Activated CD8-positive, alpha-beta memory T cell treated with anti-CD3 and anti-CD28 coated beads for 4 hours (primary cell): ENCODE measurements at regions not wholly inside any gene's neighbourhood (a gene's known extent, or its start where the extent isn't known, plus 50 kb on each side); places are given as distances from the start of the nearest gene placed in this dataset.
"Not testable (repeated sequence)": the region's sequence is repeated elsewhere in the genome, so short reads cannot be mapped to it uniquely, and the experiment has no call there.

Experiments
- DNase-seq, 2 donors: peaks; one replicate each; pipeline ENCODE4 v3.0.0-alpha.2; 2020; ENCODE audit warnings: low read depth in 2 of 2

- no peak for DNase-seq
These were observed 74.6 kb downstream of the TMEM121 start for GRCh38 chr14:105600939-105601359.

- DNase-seq = no peak
These were observed 75.2 kb downstream of the TMEM121 start for GRCh38 chr14:105601360-105602242.

GRCh38 chr14:105602243-105602750, 75.9 kb downstream of the TMEM121 start:
- DNase-seq = no peak

- no peak for DNase-seq
These were observed 76.7 kb downstream of the TMEM121 start for GRCh38 chr14:105602799-105603793.

- not testable (repeated sequence) for DNase-seq
These were observed 78.4 kb downstream of the TMEM121 start for GRCh38 chr14:105604531-105605463.

- no peak for DNase-seq
These were observed 79.3 kb downstream of the TMEM121 start for GRCh38 chr14:105605464-105606304.

- not testable (repeated sequence) for DNase-seq
These were observed 80.1 kb downstream of the TMEM121 start for GRCh38 chr14:105606305-105606975.

- not testable (repeated sequence) for DNase-seq
These were observed 80.6 kb downstream of the TMEM121 start for GRCh38 chr14:105607025-105607424.

- not testable (repeated sequence) for DNase-seq
These were observed 88.6 kb downstream of the TMEM121 start for GRCh38 chr14:105614987-105615386.

GRCh38 chr14:105615986-105616801, 89.8 kb downstream of the TMEM121 start:
- not testable (repeated sequence) for DNase-seq

- no peak for DNase-seq
These were observed 90.4 kb downstream of the TMEM121 start for GRCh38 chr14:105616802-105617192.

- no peak for DNase-seq
These were observed 90.9 kb downstream of the TMEM121 start for GRCh38 chr14:105617201-105617777.

GRCh38 chr14:105617805-105618204, 91.4 kb downstream of the TMEM121 start:
- DNase-seq = not testable (repeated sequence)

GRCh38 chr14:105619324-105619723, 92.9 kb downstream of the TMEM121 start:
- not testable (repeated sequence) for DNase-seq

- not testable (repeated sequence) for DNase-seq
These were observed 93.9 kb downstream of the TMEM121 start for GRCh38 chr14:105620178-105620864.

- not testable (repeated sequence) for DNase-seq
These were observed 94.6 kb downstream of the TMEM121 start for GRCh38 chr14:105620865-105621471.
